HG02623 (cell line): ENCODE measurements at regions not wholly inside any gene's neighbourhood (a gene's known extent, or its start where the extent isn't known, plus 50 kb on each side); places are given as distances from the start of the nearest gene placed in this dataset.

ENCODE experiments used
- ATAC-seq: cut with Tn5 transposase; IDR thresholded peaks from one replicate; pipeline ENCODE4 v1.9.1; 2021; ENCODE audit warnings: moderate library complexity; ENCODE audit not compliant: unreplicated experiment

DNA sequence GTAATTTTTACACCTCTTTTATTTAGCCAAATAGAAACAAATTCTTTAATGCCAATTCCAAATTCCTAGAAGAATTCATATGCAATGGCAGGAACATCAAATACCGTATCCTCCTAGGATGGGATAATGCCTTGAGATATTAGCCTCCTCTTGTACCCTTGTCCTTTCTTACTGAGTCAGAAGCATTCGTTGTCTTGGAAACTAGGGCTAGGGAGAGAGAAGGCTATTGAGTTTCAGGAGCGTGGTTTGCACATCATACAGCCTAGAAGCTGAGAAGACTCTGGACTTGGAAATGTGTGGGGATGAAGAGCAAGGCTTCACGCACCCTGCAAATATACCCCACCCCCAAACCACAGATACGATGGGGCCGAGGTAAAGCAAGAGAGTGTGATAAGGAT, 300.7 kb downstream of the SP3 start:
- no peak for ATAC-seq

DNA sequence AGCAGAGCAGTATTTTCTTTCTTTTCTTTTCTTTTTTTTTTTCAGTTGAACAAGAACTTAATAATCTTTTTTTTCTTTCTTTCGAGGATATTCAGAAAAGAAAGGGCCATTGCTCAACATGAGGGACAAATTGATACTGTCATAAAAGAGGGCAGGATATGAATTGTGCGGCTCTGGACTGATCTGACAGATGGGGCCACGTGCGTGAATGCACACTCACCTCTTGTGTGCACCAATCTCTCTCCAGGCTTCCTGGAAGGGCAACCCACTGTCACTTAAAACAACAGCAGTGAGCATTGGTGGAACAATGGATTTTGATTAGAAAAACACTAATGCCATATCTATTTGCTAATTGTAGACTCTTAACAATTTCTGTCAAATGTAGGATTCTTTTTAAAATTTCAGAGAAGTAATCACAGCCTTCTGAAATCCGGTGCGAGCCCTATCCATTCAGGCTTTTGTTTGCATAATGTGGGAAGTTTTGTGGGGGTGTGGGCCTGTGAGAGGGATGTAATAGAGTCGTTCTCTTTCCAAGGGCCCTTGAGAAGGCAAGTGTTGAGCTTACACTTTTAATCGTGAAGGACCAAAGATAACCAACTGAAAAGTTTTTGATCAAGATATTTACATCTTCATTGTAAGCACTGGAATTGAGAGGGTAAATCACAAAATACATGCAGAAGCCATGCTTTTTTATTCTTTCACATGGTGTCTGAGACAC, 298.8 kb downstream of the SP3 start:
- ATAC-seq = no peak

DNA sequence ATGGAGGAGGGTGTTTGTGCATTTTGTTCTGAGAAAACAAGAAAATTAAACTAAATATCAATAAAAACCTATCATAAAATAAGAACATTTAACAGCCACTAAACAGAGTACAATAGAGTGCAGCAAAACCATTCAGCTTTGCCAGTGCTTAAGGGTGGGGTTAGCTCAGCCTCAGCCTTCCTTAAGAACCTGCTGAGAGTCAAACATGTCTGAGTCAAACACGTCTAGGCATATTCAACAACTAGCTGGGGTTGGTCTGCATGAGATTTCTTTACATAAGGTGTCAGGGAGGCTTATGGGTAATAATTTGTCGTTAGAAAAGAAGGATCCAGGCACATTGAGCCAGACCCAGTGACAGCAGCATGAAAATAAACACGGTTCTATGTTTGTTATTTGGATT, 298.2 kb downstream of the SP3 start:
- no peak for ATAC-seq

DNA sequence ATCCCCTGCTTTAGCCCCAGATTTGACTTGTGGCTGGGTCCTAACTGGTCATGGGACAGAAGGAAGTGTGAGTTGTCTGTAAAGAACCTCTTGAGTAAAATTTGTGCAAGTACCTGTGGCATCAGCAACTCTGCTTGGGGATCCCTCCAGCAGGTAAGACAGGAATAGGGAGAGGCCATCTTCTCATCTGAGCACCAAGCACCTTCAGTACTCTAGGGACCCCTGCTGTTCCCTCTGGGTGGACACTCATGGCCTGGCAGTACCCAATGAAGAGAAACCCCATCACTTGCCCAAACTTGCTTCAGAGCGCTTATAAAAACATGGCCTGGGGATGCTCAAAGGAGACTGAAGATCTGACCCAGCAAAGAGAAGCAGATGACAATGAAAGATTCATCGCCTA, 297.8 kb downstream of the SP3 start:
- no peak for ATAC-seq

DNA sequence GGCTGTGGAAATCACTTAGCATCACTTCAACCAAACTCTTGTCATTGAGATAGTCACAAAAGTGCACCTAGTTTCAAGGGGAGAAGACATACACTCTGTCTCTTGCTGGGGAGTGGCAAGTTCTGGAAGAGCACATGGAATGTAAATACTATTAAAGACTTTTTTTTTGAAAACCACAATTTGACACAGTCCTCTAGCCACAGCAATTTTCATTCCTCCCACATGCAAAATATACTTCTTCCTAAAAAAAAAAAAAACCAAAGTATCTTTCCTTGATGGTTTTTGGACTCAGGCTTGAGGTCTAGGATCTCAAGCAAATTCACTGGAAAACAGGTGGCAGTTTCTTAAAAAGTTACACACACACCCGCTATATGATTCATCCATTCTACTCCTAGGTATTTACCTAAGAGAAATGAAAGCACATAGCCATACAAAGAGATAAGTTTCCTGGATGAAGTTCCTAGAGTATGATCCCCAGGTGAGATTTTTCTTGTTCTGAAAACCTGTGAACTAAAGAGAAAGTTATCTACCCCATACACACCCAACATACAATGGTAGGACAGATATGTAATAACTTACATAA, 295.8 kb downstream of the SP3 start:
- ATAC-seq = no peak

DNA sequence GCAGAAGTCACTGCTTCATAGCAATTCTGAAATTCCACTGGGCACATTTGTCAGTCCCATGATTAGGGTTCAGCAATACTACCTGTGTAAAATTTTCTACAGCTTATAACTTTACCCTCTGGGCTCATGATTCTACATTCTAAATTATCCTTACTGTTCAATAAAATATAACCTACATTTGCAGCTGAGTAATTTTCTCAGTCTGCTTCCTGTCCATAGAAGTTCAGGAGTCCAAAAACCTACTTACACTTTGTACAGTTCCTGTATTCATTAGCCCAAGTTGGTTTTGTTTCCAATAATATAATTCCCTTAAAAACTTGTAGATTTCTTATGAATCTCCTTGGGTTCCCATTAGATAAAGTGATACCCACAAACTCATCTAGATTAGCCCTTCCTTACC, 295.3 kb downstream of the SP3 start:
- ATAC-seq = no peak

DNA sequence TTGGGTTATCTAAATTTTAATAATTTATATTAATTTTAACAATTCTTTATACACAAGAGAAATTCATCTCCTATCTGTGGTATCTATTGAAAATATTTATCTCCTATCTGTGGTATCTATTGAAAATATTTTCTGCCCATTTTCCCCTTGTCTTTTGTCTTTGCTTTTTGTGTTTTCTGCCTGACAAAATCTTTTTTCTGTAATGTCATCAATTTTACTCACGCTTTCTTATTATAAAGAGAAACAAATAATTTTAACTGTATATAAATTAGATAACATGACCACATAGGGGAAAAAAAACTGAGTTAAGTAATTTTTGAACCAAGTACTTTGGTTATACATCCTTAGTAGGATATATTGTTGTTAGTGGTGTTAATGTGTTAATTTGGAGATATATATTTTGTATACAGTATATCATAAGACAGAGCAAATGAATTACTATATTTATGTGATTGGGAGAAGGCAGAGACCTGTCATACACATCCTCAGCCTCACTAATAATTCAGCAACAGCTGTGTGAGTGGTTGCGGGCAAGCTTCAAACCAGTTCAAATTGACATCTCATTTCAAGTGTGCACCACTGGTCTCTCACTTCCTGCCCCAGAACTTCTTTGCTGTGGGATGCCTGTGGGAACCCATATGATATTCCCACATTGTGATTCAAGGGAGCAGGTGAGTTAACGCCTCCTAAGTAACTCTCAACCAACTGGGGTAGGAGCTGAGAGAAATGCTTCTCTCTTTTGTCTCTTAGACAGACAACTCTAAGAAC, 292.4 kb downstream of the SP3 start:
- ATAC-seq = no peak

DNA sequence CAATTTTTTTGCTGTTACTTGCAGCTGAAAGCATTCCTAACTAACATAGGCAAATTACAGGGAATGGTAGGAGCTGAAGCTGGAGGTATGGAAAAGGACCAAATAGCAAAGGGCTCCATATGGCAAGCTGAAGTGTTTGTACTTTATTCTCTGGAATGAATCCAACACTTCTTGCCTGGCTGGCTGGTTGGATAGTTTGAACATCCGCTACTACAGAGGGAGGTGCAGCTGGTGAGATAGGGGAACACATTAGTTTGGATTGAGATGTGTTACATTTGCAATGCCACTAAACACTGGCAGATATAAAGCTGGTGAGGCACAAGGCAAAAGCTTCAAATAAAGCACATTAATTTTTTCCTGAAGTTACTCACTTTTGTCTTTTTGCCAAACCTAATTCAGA, 291.5 kb downstream of the SP3 start:
- ATAC-seq = no peak

DNA sequence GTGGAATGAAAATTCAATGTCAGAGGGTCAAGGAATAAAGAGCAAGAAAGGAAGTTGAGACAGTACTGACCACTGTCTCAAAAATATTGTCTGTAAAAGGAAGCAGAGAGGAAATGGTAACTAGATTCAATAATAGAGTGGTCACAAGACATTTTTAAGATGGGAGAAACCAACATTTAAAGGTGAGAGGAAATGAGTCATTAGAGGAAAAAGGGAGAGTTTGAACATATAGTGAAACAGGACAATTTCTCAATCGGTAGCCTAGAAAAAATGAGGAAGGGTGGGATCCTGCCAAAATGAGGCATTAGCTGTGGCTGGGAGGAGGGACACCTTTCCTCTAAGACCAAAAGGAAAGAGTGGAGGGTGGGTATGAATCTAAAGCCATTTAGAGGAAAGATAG, 288.5 kb downstream of the SP3 start:
- no peak for ATAC-seq

DNA sequence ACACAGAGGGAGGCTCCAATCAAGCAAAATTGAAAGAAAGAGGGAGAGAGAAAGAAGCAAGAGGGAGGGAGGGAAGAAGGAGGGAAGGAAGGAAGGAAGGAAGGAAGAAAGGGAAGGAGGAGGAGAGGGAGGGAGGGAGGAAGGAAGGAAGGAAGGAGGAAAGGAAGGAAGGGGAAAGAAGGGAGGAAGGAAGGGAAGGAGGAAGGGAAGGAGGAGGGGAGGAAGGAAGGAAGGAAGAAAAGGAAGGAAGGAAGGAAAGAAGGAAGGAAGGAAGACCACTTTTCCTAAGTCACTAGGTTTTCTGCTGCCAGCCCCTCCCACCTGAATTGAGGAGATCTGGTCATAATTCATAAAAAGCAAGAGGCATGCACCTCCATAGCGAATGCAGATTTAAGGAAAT, 287.0 kb downstream of the SP3 start:
- no peak for ATAC-seq

DNA sequence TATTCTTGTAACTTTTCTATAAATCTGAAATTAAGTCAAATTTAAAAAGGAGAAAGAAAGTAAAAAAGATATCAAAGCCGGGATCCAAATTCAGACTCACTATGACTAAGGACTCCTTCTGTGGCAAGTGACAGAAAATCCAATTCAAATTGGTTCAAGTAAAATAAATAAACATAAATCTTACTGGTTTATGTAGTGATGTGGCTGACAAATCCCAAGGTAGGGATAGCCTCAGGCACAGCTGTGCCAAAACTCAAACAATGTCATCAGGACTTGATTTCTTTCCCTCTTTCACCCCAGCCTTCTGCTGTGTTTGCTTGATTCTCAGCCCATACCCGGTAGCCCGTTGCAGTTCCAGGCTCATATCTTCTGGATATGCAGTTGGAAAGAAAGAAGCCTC, 284.6 kb downstream of the SP3 start:
- no peak for ATAC-seq

DNA sequence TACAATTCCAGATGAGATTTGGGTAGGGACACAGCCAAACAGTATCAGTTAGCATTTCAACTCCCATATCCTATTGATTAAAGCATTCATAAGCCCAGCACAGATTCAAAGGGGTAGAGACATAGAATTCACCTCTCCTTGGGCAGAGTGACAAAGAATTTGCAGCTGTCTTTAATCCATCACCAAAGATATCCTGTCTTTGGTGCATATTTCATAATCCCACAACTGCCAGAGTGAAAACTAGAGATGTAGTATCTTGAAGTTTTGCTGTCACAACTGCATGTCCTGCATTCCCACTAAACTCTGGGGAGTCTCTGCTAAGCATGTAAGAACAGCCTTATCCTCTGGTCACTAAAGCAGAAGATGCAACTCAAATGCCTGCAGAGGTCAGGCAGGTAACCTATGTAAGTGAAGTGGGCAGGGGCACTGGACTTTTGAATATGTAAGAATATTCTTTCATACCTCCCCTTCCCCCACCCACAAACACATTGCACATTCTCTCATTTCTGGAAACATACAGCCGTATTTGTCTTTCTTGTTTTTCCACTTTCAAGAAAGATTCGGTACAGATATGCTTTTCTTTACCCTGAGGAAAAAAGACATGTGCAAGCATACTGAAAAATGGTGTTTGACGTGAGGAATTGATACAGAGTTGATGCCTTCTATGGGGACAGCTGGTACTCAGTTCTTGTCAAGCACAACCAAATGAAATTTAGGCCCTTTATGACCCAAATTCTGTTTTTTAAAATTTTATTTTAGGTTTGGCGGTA, 283.1 kb downstream of the SP3 start:
- no peak for ATAC-seq

DNA sequence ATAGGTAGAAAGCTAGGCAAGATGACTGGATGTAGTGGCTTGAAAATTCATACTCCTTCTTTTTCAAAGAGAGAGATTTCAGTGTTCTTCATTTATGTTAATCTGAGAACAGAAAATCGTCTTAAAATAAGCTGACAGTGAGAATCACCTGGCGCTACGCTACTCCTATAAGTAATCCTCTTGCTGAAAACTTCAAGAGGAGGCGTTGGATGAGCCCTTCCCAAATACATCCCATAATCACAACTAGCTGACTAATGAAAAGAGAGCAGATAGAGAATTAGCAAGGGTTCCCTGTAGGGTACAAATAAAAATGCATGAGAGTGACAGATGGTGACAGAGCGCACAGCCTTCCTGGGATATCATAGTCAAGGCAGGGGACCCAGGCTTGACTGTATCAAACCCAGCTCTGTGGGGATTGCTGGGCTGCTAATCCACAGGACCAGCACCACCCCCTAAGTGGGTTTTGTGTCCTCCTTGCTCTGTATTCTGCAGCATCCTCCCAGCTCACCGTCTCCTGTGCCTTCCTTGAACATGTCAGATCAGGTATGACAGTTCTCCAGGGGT, 280.2 kb downstream of the SP3 start:
- no peak for ATAC-seq

DNA sequence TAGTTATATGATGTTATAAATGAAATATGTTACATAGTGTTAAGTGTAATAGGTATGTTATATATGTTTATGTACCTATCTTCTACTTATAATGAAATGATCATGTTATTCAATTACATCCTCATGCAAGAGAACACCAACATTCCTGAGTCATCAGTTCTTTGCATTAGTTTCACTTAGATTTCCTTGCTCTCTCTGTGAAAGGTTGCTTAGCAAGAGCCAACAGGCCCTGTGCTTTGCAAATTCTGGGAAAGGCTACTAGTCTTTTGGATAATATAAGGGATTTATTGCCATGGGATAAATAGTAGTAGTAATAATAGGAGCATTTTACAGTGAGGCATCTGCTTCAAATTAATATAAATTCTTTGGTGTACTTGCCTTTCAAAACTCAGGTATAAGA, 274.8 kb downstream of the SP3 start:
- no peak for ATAC-seq

DNA sequence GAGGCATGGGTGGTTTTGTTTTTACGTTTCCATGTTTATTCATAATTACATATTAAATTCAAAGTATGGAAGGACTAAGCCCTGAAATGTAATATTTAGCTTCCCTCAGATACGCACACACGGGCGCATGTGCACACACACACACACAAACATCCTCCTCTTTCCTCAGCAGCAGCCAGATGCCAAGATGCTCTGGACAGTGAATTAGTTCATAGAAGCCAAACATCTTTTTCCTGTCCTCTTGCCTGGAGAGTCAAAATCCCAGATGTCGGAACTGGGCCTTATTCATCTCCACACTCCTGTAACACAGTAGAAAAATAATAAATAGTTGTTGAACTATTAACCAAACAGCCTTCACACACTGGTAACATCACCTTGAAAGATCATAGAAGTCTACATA, 273.1 kb downstream of the SP3 start:
- ATAC-seq = no peak

DNA sequence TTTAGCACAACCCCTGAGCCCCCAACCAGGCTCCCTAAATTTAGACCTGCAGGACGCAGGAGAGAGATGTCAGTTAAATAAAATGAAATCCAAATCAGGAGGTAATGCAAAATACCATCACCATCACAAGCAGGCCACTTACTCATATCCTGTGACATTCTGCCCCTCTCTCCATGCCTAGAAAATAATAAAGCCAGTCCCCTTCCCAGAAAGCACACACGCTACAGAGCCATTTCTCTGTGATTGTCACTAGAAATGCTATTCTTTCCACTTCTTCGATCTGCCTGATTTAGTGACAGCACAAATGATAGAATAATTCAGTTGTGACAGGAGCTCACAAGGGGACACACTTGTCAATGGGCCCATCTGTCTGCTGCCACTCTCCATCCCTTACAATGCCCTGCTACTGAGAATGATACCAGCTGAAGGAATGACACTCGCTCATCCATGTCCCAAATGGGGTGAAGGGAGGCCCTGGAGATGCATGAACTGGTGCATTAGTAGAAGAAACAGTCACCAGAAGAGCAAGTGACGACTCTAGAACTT, 272.1 kb downstream of the SP3 start:
- ATAC-seq = no peak

DNA sequence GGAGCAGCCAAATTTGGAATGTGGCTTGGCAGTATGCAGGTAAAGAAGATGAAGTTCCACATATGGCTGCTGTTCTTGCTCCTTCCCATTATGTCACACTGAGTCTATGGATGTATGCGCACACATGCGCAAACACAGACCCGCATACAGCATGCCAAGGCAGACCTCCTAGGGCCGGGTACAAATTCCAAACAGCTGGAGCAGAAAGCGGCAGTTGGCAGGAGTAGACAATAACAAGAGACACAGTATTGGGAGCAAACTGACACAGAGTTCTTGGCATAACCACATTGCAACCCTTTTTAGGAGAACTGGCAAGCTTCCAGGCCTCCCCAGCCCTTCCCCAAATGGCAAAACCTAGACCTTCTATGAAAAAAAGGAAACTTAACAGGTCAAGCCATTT, 268.9 kb downstream of the SP3 start:
- no peak for ATAC-seq

DNA sequence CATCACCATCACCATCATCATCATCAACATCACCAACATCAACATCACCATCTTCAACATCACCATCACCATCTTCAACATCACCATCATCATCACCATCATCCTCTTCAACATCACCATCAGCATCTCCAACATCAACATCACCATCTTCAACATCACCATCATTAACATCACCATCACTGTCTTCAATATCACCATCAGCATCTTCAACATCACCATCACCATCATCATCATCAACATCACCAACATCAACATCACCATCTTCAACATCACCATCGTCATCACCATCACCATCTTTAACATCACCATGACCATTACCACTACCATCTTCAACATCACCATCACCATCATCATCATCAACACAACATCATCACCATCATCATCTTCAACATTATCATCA, 267.2 kb downstream of the SP3 start:
- no peak for ATAC-seq

DNA sequence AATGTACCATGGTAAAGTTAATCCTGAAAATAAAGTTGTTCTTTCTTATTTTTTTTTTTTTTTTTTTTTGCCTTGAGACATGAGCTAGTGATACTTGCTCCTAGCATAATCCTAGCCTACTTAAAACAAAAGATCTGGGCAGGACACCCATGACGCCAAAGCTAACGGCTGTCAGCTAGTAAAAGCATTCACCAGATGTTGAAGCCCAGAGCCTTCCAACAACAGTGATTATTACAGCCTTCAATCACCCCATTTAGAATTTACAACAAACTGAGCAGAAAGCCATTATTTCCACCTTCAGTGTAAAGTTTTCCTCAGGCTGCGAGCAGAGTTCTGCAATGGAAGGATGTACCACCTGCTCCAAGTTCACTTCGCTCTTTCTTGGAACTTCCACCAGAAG, 259.5 kb downstream of the SP3 start:
- ATAC-seq = no peak

DNA sequence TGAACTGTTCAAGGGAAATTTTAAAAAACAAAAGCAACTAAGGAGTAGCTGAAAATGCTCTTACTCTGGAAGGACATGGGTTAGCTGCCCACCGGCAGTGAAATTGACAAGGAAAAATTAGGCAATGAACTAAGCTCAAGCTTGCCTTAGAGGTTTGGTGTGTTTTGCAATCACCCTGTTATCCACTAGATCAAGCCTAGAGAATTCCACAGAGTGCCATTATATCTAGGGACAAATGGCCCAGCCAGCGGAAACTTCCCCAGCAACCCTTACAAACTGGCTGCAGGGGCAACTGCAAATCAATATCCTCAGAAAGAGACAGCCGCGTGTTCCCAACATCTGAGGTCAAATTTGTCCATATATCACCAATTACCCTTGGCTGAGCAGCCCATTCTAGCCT, 258.2 kb downstream of the SP3 start:
- no peak for ATAC-seq

DNA sequence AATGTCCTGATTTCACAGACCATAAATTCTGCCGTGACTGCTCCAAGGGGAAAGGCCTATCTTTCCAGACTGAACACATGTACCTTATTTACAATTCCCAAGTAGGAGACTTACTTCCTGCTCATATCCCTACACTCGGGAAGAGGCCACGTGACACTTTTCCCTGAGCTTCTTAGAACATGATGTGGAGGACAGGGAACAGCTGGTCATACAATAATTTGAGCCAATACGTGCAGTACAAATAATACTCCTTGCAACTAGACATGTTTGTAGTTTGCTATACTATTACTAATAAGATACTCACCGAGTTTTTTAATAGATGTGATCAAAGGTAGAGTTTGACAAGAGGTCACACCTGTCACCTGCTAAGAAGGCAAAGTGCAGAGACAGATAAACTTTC, 256.4 kb downstream of the SP3 start:
- no peak for ATAC-seq
